Mucosa of rectum (tissue), 2 donors: ENCODE measurements at regions not wholly inside any gene's neighbourhood (a gene's known extent, or its start where the extent isn't known, plus 50 kb on each side); places are given as distances from the start of the nearest gene placed in this dataset.

Experiments
- H3K27ac ChIP-seq, 2 donors: one replicate each; pipeline ENCODE4 v1.7.0; 2013; ENCODE audit warnings: inconsistent platforms in 2 of 2, low read depth in 2 of 2, low read length in 2 of 2
- H3K27me3 ChIP-seq, 2 donors: one replicate each; pipeline ENCODE4 v1.7.0; 2013; ENCODE audit warnings: low read length in 2 of 2; ENCODE audit not compliant: control insufficient read depth in 2 of 2, insufficient read depth in 2 of 2
- H3K36me3 ChIP-seq, 2 donors: one replicate each; pipeline ENCODE4 v1.7.0; 2013; ENCODE audit warnings: low read length in 2 of 2; ENCODE audit not compliant: control insufficient read depth in 2 of 2, insufficient read depth in 2 of 2
- H3K4me1 ChIP-seq, 2 donors: one replicate each; pipeline ENCODE4 v1.7.0; 2013; ENCODE audit warnings: low read length in 2 of 2, mild to moderate bottlenecking in 1 of 2; ENCODE audit not compliant: control insufficient read depth in 2 of 2, insufficient read depth in 2 of 2
- H3K4me3 ChIP-seq, 2 donors: one replicate each; pipeline ENCODE4 v1.7.0; 2013; ENCODE audit warnings: low read length in 2 of 2
- H3K9ac ChIP-seq, 2 donors: one replicate each; pipeline ENCODE4 v1.7.0; 2013; ENCODE audit warnings: low read length in 2 of 2, low read depth in 1 of 2, mild to moderate bottlenecking in 1 of 2
- H3K9me3 ChIP-seq, 2 donors: one replicate each; pipeline ENCODE4 v1.7.0; 2013; ENCODE audit warnings: low read length in 2 of 2; ENCODE audit not compliant: control insufficient read depth in 2 of 2
- donor health status: healthy.
- donor health status: Normal muscosa, but diverticular disease.

GRCh38 chr14:53696217-53696965 lies 260.2 kb downstream of the BMP4 start:
- no peaks in the 10 kb centered on the region for H3K36me3 ChIP-seq
- no peaks in the 10 kb centered on the region for H3K27me3 ChIP-seq
- no peak overlapping the region for H3K27ac ChIP-seq
- no peaks in the 10 kb centered on the region for H3K4me1 ChIP-seq
- no peak overlapping the region for H3K4me3 ChIP-seq
- no peak overlapping the region for H3K9ac ChIP-seq
- no peaks in the 10 kb centered on the region for H3K9me3 ChIP-seq

GRCh38 chr14:53695692-53696214 lies 260.9 kb downstream of the BMP4 start:
- Histone ChIP-seq H3K9me3 (no peaks in the 10 kb centered on the region), H3K36me3 (no peaks in the 10 kb centered on the region), H3K4me1 (no peaks in the 10 kb centered on the region), H3K27me3 (no peaks in the 10 kb centered on the region), H3K27ac (no peak overlapping the region), H3K9ac (no peak overlapping the region), H3K4me3 (no peak overlapping the region)

- Histone ChIP-seq H3K36me3 (no peaks in the 10 kb centered on the region), H3K9ac (no peak overlapping the region), H3K4me3 (no peak overlapping the region), H3K9me3 (no peaks in the 10 kb centered on the region), H3K27me3 (no peaks in the 10 kb centered on the region), H3K27ac (no peak overlapping the region), H3K4me1 (no peaks in the 10 kb centered on the region)
Observed at GRCh38 chr14:53692885-53693284, 263.7 kb downstream of the BMP4 start.

- Histone ChIP-seq H3K27ac (no peak overlapping the region), H3K27me3 (no peaks in the 10 kb centered on the region), H3K9ac (no peak overlapping the region), H3K9me3 (no peaks in the 10 kb centered on the region), H3K4me1 (no peaks in the 10 kb centered on the region), H3K36me3 (no peaks in the 10 kb centered on the region), H3K4me3 (no peak overlapping the region)
Observed at GRCh38 chr14:53692451-53692850, 264.2 kb downstream of the BMP4 start.

GRCh38 chr14:53683229-53683628 lies 273.4 kb downstream of the BMP4 start:
- Histone ChIP-seq H3K27me3 (no peaks in the 10 kb centered on the region), H3K9ac (no peak overlapping the region), H3K36me3 (no peaks in the 10 kb centered on the region), H3K27ac (no peak overlapping the region), H3K4me1 (no peaks in the 10 kb centered on the region), H3K9me3 (no peaks in the 10 kb centered on the region), H3K4me3 (no peak overlapping the region)

GRCh38 chr14:53672526-53672925 lies 284.1 kb downstream of the BMP4 start:
- Histone ChIP-seq H3K36me3 (no peaks in the 10 kb centered on the region), H3K9ac (no peak overlapping the region), H3K9me3 (no peaks in the 10 kb centered on the region), H3K27ac (no peak overlapping the region), H3K27me3 (no peaks in the 10 kb centered on the region), H3K4me3 (no peak overlapping the region), H3K4me1 (no peaks in the 10 kb centered on the region)

GRCh38 chr14:53670701-53671100 lies 285.9 kb downstream of the BMP4 start:
- Histone ChIP-seq H3K9me3 (no peaks in the 10 kb centered on the region), H3K27me3 (no peaks in the 10 kb centered on the region), H3K4me3 (no peak overlapping the region), H3K27ac (no peak overlapping the region), H3K36me3 (no peaks in the 10 kb centered on the region), H3K4me1 (no peaks in the 10 kb centered on the region), H3K9ac (no peak overlapping the region)

- Histone ChIP-seq H3K9ac (no peak overlapping the region), H3K4me3 (no peak overlapping the region), H3K27ac (no peak overlapping the region), H3K9me3 (no peaks in the 10 kb centered on the region), H3K27me3 (no peaks in the 10 kb centered on the region), H3K36me3 (no peaks in the 10 kb centered on the region), H3K4me1 (no peaks in the 10 kb centered on the region)
Observed at GRCh38 chr14:53668897-53669296, 287.7 kb downstream of the BMP4 start.

- Histone ChIP-seq H3K9me3 (no peaks in the 10 kb centered on the region), H3K27me3 (no peaks in the 10 kb centered on the region), H3K4me1 (no peaks in the 10 kb centered on the region), H3K27ac (no peak overlapping the region), H3K4me3 (no peak overlapping the region), H3K36me3 (no peaks in the 10 kb centered on the region), H3K9ac (no peak overlapping the region)
Observed at GRCh38 chr14:53663709-53664108, 292.9 kb downstream of the BMP4 start.

GRCh38 chr14:53655080-53655785 lies 301.4 kb downstream of the BMP4 start:
- Histone ChIP-seq H3K4me3 (no peak overlapping the region), H3K27me3 (no peaks in the 10 kb centered on the region), H3K4me1 (no peaks in the 10 kb centered on the region), H3K27ac (no peak overlapping the region), H3K9ac (no peak overlapping the region), H3K36me3 (no peaks in the 10 kb centered on the region), H3K9me3 (no peaks in the 10 kb centered on the region)
